ENCODE measurements at regions not wholly inside any gene's neighbourhood (a gene's known extent, or its start where the extent isn't known, plus 50 kb on each side); places are given as distances from the start of the nearest gene placed in this dataset.

DNA sequence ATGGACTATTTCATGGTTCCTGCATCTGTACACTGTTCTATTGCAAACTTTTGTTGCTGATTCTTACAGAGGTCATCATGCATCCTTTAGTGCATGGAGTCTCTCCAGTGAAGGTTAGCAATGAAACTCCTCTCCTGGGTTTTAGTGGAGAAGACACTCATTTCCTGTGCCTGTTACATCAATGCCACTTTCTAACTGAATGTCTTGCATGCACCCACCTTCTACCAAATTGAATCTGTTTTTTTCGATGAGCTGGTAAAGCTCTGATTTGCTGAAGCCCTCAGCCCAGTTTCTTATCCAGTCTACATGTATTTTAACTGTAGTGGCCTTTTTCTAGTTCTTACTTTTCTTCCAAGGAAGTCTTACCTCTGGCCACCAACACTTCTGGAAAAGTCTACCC lies 591.8 kb upstream of the ADAMTS16 start:
- TF ChIP-seq POLR2A (IDR thresholded peaks at IDR 0.05) = no peak
- TF ChIP-seq, protein P1, sequence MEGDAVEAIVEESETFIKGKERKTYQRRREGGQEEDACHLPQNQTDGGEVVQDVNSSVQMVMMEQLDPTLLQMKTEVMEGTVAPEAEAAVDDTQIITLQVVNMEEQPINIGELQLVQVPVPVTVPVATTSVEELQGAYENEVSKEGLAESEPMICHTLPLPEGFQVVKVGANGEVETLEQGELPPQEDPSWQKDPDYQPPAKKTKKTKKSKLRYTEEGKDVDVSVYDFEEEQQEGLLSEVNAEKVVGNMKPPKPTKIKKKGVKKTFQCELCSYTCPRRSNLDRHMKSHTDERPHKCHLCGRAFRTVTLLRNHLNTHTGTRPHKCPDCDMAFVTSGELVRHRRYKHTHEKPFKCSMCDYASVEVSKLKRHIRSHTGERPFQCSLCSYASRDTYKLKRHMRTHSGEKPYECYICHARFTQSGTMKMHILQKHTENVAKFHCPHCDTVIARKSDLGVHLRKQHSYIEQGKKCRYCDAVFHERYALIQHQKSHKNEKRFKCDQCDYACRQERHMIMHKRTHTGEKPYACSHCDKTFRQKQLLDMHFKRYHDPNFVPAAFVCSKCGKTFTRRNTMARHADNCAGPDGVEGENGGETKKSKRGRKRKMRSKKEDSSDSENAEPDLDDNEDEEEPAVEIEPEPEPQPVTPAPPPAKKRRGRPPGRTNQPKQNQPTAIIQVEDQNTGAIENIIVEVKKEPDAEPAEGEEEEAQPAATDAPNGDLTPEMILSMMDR (IDR thresholded peaks at IDR 0.05) = no peak
